NCI-H748 treated with DMSO at 0.1 percent for 48 hours (cell line): ENCODE measurements at regions not wholly inside any gene's neighbourhood (a gene's known extent, or its start where the extent isn't known, plus 50 kb on each side); places are given as distances from the start of the nearest gene placed in this dataset.
"Not testable (repeated sequence)": the region's sequence is repeated elsewhere in the genome, so short reads cannot be mapped to it uniquely, and the experiment has no call there.

ENCODE experiments used
- DNase-seq: peaks from one replicate; lab custom pipeline; 2025; lab: John Stamatoyannopoulos, UW

DNA sequence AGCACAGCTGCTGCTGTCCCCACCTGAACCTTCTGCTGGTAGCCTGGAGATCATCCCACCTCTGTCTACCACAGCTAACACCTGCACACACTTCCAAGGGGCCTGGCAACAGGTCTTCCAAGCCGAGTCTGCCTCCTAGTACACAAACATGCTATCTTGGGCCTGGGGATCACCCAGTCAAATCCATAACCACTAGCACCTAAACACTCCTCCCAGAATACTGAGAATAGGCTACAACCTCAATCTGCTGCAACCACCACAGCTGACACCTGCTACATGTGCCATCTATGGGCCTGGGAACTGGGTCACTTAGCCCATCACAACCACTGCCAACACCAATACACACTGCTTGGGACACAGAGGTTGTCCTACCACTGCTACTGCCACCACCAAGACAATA lies 362.8 kb upstream of the ARPP21 start:
- no peak for DNase-seq

DNA sequence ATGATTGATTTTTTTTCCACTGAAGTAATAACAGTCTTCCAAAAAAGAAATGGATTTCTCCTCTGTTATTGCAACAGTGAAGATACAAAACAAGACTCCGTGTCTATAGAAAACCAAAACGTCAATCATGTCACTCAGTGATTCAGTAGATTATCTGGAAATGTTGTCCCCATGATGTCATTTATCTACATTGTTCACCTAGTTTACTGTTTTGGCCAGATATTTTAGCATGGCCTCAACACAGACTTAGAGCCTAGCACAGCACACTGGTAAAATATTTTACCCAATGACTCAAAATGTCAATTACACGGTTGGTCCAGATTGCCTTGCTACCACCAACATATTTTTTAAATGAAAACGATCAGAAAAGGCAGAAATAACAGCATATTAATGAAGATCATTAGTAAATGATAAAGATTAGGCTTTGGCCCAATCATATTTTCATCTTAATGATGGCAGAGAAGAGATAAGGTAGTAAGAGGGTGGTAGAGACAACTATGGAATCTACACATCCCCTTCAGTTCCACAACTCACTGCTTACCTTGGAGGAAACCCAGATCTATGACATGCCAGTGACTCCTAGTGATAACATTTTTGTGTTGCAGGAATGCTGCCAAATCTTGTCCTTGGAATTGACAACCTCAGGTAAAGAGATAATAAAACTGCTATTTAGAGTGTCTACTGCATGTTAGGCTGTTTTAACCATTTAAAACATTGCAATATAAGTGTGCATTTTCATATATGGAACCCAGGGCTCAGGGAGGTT lies 347.7 kb upstream of the ARPP21 start:
- DNase-seq: no peak

DNA sequence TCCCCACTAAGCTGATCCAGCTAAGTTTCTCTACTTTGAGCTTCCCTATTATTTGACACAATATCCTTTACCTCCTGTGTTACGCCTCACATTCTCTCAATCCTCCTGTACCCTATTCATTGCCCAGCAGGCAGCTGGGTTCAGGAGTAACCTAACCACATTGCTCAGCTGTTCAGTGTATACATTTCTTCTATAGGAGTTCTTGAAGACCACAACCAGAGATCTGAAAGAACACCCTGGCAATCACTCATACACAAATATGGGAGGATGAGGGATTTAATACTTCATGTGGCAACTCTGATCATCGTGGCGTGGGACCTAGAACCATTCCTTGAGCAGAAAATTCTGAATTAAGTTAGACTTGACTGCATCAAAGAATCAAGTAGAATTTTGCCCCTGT lies 346.8 kb upstream of the ARPP21 start:
- no peak for DNase-seq

DNA sequence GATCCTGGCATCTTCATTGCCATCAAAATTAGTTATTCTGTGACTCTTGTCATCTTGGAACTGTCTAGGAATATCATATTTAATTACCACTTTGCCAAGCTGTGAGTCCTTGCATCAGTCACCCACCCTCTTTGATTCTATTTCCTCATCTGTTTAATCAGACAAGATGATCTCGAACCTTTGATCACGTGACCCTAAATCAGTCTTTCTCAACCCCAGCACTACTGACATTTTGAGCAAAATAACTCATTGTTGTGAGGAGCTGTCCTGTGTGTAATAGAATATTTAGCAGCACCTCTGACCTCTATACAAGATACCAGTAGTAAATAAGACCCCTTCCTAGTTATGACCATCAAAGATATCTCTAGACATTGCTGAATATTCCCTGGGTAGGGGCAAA lies 343.4 kb upstream of the ARPP21 start:
- no peak for DNase-seq

DNA sequence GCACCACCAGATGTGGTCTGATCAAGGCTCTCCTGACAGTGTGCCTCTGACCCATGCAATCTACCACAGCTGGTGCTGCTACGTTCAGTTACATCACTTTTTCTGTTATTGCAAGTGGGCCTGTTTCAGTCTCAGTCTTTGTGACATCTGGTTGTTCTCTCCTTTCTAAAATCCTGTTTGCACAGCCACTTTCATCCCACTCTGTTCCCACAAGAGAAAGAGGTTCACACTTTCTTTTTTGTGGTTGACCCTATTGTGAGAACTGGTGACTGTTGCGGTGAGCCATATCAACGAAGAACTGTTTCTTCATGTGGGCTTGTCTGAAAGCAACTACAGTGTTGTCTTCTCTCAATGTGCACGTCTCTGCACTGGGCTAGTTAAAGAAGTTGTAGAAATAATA lies 342.8 kb upstream of the ARPP21 start:
- no peak for DNase-seq

DNA sequence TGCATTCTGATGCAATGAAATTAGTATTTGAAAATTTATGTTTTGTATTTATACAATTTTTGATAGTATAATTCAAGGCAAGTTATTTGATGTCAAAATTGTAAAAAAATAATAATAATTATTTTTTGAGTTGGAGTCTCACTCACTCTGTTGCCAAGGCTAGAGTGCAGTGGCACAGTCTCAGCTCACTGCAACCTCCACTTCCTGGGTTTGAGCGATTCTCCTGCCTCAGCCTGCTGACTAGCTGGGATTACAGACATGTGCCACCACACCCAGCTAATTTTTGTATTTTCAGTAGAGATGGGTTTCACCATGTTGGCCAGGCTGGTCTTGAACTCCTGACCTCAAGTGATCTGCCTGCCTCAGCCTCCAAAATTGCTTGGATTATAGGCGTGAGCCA lies 342.4 kb upstream of the ARPP21 start:
- not testable (repeated sequence) for DNase-seq

DNA sequence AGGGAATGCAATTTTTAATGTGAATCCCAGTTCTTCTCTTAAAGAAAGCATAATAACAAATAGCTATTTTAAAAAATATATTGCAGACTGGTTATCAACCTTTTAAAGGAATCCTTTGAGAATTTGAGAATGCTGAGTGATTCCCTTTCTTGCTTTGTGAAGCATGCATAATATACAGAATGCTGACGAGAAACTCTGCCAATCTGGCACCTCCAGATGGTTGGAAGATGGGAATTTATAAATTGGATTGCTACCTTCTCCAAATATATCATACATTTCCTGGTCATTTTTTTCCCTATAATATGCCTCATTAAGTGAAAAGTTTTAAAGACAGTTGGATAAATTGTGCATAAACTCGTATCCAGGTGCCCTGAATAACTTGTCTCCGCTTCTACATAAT lies 333.9 kb upstream of the ARPP21 start:
- DNase-seq: no peak

DNA sequence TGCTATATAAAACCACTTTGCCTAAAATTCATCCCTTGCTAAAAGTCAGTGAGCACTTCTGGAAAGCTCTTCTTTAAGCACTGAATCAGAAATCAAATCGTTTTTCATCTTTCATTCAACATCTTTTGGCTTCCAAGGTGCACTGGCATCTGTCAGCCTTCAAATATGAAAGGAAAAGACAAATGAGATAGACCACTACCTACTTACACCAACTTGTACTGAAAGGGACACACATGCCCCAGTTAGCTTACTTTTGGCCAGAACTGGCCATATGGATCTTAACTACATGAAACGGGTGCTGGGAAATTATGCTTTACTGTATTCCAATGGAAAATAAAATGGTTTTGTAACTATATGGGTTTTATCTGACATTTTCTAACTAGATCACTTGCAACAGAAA lies 332.0 kb upstream of the ARPP21 start:
- DNase-seq: no peak

DNA sequence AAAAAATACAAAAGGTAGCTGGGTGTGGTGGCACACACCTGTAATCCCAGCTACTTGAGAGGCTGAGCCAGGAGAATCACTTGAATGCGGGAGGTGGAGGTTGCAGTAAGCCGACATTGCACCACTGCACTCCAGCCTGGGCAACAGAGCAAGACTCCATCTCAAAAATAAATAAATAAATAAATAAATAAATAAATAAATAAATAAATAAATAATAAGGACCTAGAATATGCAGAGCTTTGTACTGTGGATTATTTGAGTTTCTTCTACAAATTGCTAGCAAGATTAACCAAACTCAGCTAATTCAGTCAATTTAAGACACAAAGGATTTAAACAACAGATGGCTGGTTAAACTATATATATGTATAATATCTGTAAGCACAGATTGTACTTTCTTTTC lies 322.5 kb upstream of the ARPP21 start:
- not testable (repeated sequence) for DNase-seq

DNA sequence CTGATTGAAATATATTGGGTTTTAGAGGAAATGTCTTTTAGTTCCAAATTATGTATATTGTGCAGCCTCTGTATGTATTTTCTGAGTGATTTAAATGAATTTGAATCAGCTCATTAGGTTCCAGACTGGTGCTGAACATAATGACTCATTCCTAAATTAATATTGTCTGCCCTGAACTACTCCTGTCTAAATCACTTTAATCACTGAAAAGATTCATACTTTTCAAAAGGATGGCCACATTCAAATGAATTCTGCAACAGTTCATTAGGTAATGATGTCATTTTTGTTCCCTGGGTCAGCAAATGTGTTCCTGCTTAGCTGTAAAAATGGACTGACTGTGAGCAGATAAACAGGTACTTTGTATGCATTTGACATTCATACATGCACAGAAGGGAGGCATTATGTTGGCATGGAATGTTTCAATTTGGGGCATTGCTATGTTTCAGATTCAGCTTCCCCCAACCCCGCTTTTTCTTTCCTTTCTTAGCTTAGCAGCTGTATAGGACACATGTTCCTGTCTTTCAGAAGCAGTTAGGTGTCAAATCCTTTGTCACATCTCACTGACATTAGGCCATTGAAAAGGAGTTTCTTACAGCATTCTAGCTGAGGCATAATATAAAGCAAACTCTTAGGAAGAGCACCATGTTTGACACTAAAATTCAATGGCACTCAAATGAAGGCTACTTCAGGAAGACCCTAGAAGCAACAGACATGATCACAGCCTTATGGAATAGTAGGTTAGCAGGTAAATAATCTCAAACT lies 318.5 kb upstream of the ARPP21 start:
- no peak for DNase-seq

DNA sequence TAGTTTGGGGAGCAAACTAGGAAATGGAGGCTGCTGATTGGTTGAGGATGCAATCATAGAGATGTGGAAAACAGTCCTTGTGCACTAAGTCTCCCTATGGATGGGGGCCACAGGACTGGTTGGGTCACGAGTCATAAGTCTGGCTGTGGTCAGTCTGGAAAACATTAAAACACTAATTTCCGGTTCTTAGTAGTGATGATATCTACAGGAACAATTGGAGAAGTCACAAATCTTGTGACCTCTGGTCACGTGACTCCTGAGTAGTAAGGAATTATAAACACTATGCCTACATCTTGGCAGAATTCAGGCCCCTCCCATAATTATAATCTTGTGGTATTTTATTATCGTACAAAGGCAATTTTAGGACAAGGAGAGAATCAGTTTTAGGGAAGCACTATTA lies 317.3 kb upstream of the ARPP21 start:
- no peak for DNase-seq

DNA sequence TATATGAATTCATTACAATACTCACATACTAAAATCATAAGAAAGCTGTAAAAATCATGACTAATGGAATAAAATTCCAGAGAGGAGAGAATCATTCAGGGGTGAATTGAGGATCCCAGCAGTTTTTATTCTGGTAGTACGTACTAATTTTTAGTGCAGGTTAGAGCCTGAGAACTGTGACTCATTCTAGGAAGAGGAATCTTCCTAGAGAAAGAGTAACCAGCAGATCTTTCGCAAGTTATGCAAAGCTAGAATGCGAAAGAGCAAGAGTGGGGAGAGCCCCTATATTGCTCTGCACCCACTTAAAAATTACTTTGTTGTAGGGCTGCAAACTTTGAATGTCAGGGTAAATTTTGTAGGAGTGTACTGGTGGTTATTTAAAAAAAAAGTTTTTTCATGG lies 303.6 kb upstream of the ARPP21 start:
- DNase-seq: no peak

DNA sequence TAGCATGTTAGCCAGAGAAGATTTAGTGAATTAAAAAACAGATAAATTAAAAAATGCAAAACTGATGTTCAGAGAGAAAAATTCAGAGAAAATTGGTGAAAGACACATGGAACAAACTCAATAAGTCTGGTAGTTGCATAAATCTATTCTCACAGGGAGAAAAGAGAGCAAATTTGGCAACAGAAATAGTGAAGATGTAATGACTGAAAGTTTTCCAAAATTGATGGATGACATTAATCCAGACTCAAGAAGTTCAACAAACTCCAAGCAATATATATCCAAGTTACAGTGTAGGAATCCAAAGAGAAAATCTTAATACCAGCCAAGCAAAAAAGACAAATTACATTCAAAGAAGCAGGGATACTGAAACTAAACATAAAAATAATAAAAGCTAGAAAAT lies 302.7 kb upstream of the ARPP21 start:
- no peak for DNase-seq

DNA sequence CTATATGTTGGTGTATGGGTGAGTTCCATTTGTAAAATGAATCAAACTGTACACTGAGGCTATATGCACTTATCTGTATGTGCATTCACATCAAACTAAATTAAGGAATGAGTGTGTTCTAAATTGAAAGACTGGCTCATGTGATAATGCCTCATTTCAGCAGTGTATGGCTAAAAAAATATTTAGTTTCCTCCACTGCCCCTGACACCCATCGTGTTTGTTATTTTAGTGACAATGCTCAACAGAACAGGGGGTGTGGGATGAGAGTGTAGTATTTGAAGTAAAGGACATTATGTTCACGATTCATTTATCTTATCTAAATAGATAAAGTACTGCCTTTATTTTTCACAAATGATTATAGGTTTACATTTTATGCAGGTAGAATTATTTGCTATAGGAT lies 301.1 kb upstream of the ARPP21 start:
- DNase-seq: no peak

DNA sequence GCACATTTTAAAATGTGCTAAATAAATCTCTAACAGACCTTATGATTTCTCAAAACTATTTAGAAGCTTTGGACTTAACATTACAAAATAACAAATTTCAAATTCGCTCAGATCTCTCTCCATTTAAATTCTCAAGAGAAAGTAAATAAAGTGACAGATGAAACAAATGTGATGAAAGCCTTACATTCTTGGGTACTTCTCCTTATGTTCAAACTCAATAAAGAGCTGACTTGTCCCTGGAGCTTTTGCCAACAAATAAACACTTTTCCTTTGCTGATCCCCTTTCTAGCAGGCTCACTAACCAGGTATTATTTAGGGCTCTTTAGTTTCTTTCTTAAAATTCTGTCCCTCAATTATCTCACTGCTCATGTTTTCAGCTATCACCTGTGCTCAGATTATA lies 259.1 kb upstream of the ARPP21 start:
- DNase-seq: no peak

DNA sequence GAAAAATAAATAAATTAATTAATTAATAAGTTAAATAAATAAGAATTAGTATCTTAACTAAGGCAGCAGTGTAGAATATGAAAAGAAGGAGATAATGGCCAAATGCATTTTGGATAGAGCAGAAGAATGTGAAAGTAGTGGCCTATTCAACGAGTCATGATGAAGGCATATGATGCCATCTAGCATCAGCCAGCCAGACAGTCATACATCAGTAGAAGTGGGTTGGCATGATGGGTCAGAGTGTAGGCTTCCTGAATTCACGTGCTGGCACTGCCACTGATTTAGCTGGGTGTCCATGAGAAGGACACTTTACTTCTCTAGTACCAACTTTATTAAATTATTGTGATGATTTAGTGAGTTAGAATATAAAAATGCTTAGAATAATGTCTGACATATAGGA lies 256.1 kb upstream of the ARPP21 start:
- DNase-seq: no peak

DNA sequence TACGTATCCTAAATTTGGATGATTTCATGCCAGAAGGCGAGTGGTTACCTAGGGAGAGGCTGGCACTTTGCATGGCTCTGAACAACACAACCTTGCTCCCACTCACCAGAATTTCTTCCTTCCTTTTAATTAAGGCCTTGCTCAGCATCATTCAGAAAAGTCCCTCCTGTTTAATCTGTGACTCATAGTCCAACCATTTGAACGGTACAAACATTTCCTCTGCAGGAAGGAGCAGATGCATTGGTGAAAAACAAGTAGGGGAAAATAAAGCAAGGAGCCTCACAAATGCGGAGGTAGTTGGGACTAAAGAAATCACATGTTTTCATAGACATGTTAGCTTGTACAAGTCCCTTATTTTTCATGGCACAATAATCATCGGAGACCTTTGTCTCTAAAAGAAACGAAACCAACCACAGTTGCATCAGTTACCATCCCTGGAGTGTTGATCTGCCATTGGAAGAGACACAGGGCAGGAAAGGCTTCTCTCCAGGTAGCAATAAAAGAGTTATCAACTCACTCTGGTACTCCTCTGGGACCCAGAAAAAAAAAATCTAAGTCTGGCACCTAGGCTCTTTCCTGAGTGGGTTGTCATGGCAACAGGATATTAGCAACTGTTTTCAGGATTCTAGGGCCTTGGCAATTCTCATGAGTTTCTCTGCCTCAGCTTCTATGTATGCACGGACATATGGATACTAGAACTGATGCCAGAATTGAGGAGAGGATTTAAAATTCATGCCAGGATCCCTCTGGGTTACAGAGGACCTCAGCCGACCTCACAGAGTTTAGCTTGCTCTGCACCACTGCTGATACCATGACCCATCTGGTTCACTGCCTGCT lies 255.4 kb upstream of the ARPP21 start:
- DNase-seq: no peak

DNA sequence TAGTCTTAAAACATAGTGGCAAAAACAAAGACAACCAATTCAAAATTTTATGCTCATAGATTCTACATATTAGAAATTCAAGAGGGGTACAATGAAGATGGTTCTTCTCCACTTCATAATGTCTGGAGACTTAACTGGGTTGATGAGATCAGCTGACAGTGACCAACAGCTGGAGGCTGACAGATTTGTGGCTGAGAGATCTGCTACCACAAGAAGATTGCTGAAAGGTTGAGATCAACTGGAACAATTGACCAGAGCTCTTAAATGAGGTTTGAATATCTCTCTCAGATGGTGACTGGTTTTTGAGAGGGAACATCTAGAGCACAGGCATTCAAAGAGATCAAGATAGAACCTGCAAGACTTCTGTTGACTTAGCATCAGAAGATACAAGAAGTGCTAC lies 254.1 kb upstream of the ARPP21 start:
- no peak for DNase-seq

DNA sequence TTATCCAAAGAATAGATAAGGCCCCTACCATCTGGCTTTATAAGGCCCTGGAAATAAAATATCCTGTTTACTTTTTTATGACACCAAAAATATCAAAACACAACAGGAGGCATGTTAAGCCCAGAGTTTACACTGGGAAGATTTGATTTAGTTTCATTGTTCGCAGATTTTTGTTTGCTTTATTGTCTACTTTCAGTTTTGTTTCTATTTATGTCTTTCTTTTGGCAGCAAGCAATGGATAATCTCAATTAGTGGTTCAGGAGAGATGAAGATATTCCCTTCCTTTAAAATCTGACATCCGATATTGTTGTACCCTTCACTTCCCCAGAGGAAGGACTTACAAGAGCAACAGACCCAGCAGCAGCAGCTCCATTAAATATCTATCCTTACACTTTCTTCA lies 249.4 kb upstream of the ARPP21 start:
- no peak for DNase-seq

DNA sequence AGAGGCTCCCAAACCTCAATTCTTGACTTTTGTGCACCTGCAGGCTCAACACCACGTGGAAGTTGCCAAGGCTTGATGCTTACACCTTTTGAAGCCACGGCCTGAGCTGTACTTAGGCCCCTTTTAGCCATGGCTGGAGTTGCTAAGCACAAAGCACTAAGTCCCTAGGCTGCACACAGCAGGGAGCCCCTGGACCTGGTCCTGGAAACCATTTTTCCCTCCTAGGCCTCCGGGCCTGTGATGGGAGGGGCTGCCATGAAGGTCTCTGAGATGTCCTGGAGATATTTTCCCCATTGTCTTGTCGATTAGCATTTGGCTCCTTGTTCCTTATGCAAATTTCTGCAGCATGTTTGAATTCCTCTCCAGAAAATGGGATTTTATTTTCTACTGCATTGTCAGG lies 247.1 kb upstream of the ARPP21 start:
- DNase-seq: no peak

DNA sequence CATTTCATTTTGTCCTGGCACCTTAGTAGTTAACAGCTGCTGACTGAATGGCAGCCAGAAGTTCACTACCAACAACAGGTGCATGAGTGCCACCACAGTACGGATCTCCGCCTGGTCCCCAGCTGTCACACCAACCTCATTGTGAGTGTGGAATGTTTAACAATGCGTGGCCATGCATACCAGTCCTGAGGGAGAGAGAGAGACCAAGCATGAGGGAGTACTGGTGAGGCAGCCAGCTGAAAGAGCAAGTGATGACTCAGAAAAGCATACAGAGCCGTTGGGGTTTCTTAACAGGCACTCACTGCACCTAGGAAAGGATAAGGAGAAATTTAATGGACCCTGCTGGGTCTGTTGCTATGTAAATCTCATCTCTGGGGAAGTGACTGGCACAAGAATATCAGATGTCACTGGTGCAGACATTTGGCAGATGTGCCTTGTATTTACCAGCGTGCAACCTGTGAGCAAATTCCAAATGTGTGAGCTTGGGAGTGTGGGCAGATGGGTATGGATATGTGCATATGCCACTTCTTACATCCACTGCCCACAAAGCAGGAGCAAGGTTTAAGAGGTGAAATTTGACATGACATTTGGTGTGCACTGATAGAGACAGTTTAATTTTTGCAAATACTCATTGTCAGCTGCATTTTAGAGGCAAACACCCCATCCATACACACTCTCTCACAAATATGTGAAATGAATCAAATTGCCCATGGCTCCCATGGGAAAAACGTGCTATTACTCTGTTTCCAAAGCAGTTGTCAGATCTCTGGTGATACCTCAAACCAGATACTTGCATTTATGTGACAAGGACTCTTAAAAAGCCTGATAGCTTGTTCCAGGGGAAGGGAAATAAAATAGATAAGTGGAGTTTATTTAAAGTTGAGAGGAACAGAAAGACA lies 245.2 kb upstream of the ARPP21 start:
- no peak for DNase-seq

DNA sequence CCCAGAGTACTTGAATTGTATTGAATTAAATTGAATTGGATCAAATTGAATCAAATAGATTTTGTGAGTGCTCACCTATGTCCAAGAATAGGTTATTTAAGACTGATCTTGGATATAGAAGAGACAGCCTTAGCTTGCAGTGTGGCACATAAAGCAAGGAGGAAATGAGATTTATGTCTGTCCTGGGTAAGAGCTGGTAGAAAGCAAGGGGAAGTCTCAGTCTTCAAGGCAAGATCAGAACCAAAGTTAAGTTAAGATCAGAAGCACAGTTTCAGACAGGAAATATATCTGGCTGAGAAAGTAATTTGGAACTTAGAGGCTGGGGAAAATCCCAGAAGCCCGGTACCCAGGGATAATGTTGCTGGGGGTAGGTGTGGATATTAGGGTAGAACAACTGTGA lies 244.4 kb upstream of the ARPP21 start:
- no peak for DNase-seq
